ENCODE measurements at regions not wholly inside any gene's neighbourhood (a gene's known extent, or its start where the extent isn't known, plus 50 kb on each side); places are given as distances from the start of the nearest gene placed in this dataset.

DNA sequence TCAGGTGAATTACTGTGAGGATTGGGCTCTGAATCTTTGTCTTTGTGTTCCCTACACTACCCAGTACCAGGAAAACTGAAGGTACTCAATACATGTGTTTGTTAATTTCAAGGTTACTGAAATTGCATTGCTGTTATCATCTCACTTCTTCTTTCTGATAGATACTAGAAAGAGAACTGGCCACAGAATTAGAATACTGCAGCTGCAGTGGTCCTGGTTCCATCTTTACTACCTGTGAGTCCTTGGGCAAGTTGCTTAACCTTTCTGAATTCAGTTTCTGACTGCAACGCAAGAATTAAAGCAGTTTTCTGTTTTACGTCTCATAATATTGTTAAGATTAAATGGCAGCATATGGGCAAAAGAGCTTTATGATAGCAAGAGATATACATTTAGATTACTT lies 263.5 kb downstream of the LMO4 start:
- H3K4me3 ChIP-seq = no peak overlapping the region
- no peaks in the 10 kb centered on the region for H3K9me3 ChIP-seq
- no peak for TF ChIP-seq POLR2AphosphoS5 (IDR thresholded peaks at IDR 0.05)
- TF ChIP-seq POLR2A (IDR thresholded peaks at IDR 0.05) = no peak
- no peak for TF ChIP-seq CTCF (IDR thresholded peaks at IDR 0.05 in 8 of 11, conservative IDR thresholded peaks at IDR 0.05 in 3 of 11)
- no peaks in the 10 kb centered on the region for H3K36me3 ChIP-seq
- H3K27ac ChIP-seq = peak overlapping the region in 1 of 8 donors; percentile 50
- no peak for DNase-seq
- peaks cover 0 to 19% (median 11%) of the 10 kb centered on the region in 6 donors for H3K4me1 ChIP-seq
- intact Hi-C loops (cut with DNase I; ENCODE audit: low total_unique reads) = no loop called here
- H3K27me3 ChIP-seq (replicated peaks in 1 of 7) = no peaks in the 10 kb centered on the region
- WGBS, 5 donors = 71 to 92% (median 81%) methylated on average over 2 of the region's 2 CpGs

DNA sequence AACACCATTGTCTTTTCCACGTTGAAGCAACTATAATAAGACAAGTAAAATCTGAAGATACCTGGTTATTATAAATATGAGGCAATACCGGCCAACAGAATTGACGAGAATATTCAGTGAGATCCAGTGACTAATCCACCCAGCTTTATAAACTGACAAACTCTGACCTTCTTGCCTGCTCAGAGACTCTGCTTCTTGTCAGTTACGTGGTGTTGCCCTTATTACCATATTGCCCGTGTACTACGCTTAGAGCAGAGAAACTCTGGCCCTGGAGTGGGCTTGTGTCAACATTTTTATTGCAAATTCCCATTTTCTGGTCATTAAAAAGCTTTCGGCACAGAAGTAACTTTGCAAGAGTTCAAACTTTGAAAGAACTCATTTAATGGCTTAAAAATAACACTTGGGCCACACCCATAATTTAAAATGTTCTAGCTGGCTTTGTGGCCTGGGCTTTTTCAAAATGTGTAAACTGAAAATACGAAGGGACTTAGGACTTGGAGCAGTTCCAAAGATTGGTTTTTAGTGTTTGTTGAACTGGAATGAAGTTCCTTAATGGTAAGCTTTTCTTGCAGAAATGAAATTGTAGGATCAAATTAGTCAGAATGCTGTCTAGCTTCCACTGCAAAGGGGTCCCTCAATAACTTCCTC lies 266.2 kb downstream of the LMO4 start:
- intact Hi-C loops (cut with DNase I; ENCODE audit: low total_unique reads) = no loop called here
- H3K27me3 ChIP-seq (replicated peaks in 1 of 7) = no peaks in the 10 kb centered on the region
- no peak for DNase-seq
- WGBS, 5 donors = 66 to 75% (median 74%) methylated on average over 8 of the region's 8 CpGs
- H3K36me3 ChIP-seq = no peaks in the 10 kb centered on the region
- TF ChIP-seq POLR2A (IDR thresholded peaks at IDR 0.05) = no peak
- TF ChIP-seq CTCF (IDR thresholded peaks at IDR 0.05 in 8 of 11, conservative IDR thresholded peaks at IDR 0.05 in 3 of 11) = no peak
- no peak for TF ChIP-seq POLR2AphosphoS5 (IDR thresholded peaks at IDR 0.05)
- peak overlapping the region in 1 of 8 donors; percentile 17 for H3K27ac ChIP-seq
- H3K4me1 ChIP-seq = peaks cover 0 to 5% (median 1%) of the 10 kb centered on the region in 6 donors
- H3K9me3 ChIP-seq = no peaks in the 10 kb centered on the region
- H3K4me3 ChIP-seq = no peak overlapping the region

DNA sequence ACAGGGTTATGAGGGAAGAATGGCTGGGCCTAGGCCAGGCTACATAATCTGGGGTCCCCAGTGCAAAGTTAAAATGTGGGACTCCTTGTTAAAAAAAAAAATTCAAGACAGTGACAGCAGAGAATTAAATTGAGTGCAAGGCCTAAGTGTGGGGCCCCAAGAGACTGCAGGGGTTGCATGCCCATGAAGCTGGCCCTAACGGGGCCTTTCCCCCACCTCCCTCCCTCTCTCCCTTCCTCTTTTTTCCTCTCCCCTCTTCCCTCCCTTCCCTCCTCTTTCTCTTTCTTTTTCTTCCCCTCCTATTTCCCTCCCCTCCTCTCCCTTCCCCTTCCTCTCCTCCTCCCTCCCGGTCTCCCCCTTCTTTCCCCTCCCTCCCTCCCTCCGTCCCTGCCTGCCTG lies 266.7 kb downstream of the LMO4 start:
- no peaks in the 10 kb centered on the region for H3K9me3 ChIP-seq
- intact Hi-C loops (cut with DNase I; ENCODE audit: low total_unique reads) = no loop called here
- H3K36me3 ChIP-seq = no peaks in the 10 kb centered on the region
- TF ChIP-seq POLR2A (IDR thresholded peaks at IDR 0.05) (no peak), POLR2AphosphoS5 (IDR thresholded peaks at IDR 0.05) (no peak), CTCF (IDR thresholded peaks at IDR 0.05 in 8 of 11, conservative IDR thresholded peaks at IDR 0.05 in 3 of 11) (no peak)
- DNase-seq = no peak
- no peak overlapping the region for H3K4me3 ChIP-seq
- H3K27me3 ChIP-seq (replicated peaks in 1 of 7) = no peaks in the 10 kb centered on the region
- peaks cover 0 to 5% (median 1%) of the 10 kb centered on the region in 6 donors for H3K4me1 ChIP-seq
- peak overlapping the region in 1 of 8 donors; percentile 17 for H3K27ac ChIP-seq
- 24 to 48% (median 35%) methylated on average over 3 of the region's 3 CpGs for WGBS, 5 donors

GRCh38 chr1:87598429-87598828 lies 269.7 kb downstream of the LMO4 start:
- intact Hi-C loops (cut with DNase I; ENCODE audit: low total_unique reads) = no loop called here
- Histone ChIP-seq H3K36me3 (no peaks in the 10 kb centered on the region), H3K27me3 (replicated peaks in 1 of 7) (no peaks in the 10 kb centered on the region), H3K9me3 (no peaks in the 10 kb centered on the region), H3K27ac (no peak overlapping the region), H3K4me3 (no peak overlapping the region), H3K4me1 (peaks cover 0 to 3% (median 0%) of the 10 kb centered on the region in 6 donors)
- WGBS, 5 donors = 75 to 87% (median 80%) methylated on average over 3 of the region's 3 CpGs
- TF ChIP-seq POLR2AphosphoS5 (IDR thresholded peaks at IDR 0.05) (no peak), POLR2A (IDR thresholded peaks at IDR 0.05) (no peak), CTCF (IDR thresholded peaks at IDR 0.05 in 8 of 11, conservative IDR thresholded peaks at IDR 0.05 in 3 of 11) (no peak)
- DNase-seq = no peak
